Liver (tissue), 8 donors: ENCODE measurements at regions not wholly inside any gene's neighbourhood (a gene's known extent, or its start where the extent isn't known, plus 50 kb on each side); places are given as distances from the start of the nearest gene placed in this dataset.

Experiments
- DNase-seq: peaks from one replicate; pipeline ENCODE4 v3.0.0-alpha.2; 2017; ENCODE audit warnings: low spot score
- H3K27ac ChIP-seq, 2 donors: one replicate each; pipeline ENCODE4 v1.7.0; 2013; ENCODE audit warnings: inconsistent platforms in 2 of 2, low read length in 2 of 2, control low read depth in 1 of 2, low read depth in 1 of 2, mild to moderate bottlenecking in 1 of 2
- H3K27me3 ChIP-seq, 4 donors: one replicate each; pipeline versions ENCODE4 v1.6.1 to v1.7.0; 2013; ENCODE audit warnings: low read length in 3 of 4, inconsistent platforms in 1 of 4, mild to moderate bottlenecking in 1 of 4, moderate library complexity in 1 of 4; ENCODE audit not compliant: control insufficient read depth in 4 of 4, insufficient read depth in 4 of 4
- H3K36me3 ChIP-seq, 4 donors: one replicate each; pipeline versions ENCODE4 v1.6.1 to v1.7.0; 2013; ENCODE audit warnings: low read length in 3 of 4, mild to moderate bottlenecking in 3 of 4, low read depth in 1 of 4, moderate library complexity in 1 of 4; ENCODE audit not compliant: control insufficient read depth in 4 of 4, insufficient read depth in 3 of 4
- H3K4me1 ChIP-seq, 4 donors: one replicate each; pipeline versions ENCODE4 v1.6.1 to v1.7.0; 2013; ENCODE audit warnings: low read length in 3 of 4, mild to moderate bottlenecking in 3 of 4, moderate library complexity in 1 of 4; ENCODE audit not compliant: control insufficient read depth in 4 of 4, insufficient read depth in 4 of 4
- H3K4me3 ChIP-seq, 3 donors: one replicate each; pipeline versions ENCODE4 v1.6.1 to v1.7.0; 2013; ENCODE audit warnings: low read length in 3 of 3, control low read depth in 1 of 3, low read depth in 1 of 3, mild to moderate bottlenecking in 1 of 3
- H3K9ac ChIP-seq, 2 donors: one replicate each; pipeline ENCODE4 v1.7.0; 2013; ENCODE audit warnings: low read length in 2 of 2, mild to moderate bottlenecking in 2 of 2, moderate library complexity in 2 of 2, control low read depth in 1 of 2, low read depth in 1 of 2
- H3K9me3 ChIP-seq, 4 donors: one replicate each; pipeline versions ENCODE4 v1.6.1 to v1.7.0; 2013; ENCODE audit warnings: low read length in 3 of 4; ENCODE audit not compliant: control insufficient read depth in 4 of 4
- EGR1 ChIP-seq, 2 donors: IDR thresholded peaks; 2 replicates each; pipeline ENCODE4 v1.6.1; 2016 to 2018; ENCODE audit warnings: antibody characterized with exemption in 2 of 2, low read depth in 2 of 2
- FOXA1 ChIP-seq: IDR thresholded peaks from 2 replicates; pipeline ENCODE4 v1.6.1; 2016; ENCODE audit warnings: antibody characterized with exemption
- FOXA2 ChIP-seq: IDR thresholded peaks from 2 replicates; pipeline ENCODE4 v1.6.1; 2016; ENCODE audit warnings: antibody characterized with exemption
- GABPA ChIP-seq, 2 donors: IDR thresholded peaks in 1 of 2; conservative IDR thresholded peaks in 1 of 2; 2 replicates each; pipeline ENCODE4 v1.6.1; 2016; ENCODE audit warnings: antibody characterized with exemption in 2 of 2, mild to moderate bottlenecking in 1 of 2, moderate library complexity in 1 of 2
- HNF4A ChIP-seq, 2 donors: conservative IDR thresholded peaks; 2 replicates each; pipeline ENCODE4 v1.6.1; 2016; ENCODE audit warnings: antibody characterized with exemption in 2 of 2, mild to moderate bottlenecking in 2 of 2
- HNF4G ChIP-seq: IDR thresholded peaks from 2 replicates; pipeline ENCODE4 v1.6.1; 2016; ENCODE audit warnings: antibody characterized with exemption
- JUND ChIP-seq, 2 donors: IDR thresholded peaks; 2 replicates each; pipeline ENCODE4 v1.6.1; 2016; ENCODE audit warnings: antibody characterized with exemption in 2 of 2
- NR2F2 ChIP-seq: IDR thresholded peaks from 2 replicates; pipeline ENCODE4 v1.6.1; 2016; ENCODE audit warnings: antibody characterized with exemption
- RAD21 ChIP-seq, 2 donors: IDR thresholded peaks; 2 replicates each; pipeline ENCODE4 v1.6.1; 2016; ENCODE audit warnings: antibody characterized with exemption in 2 of 2, mild to moderate bottlenecking in 2 of 2
- RXRA ChIP-seq, 2 donors: IDR thresholded peaks; 2 replicates each; pipeline ENCODE4 v1.6.1; 2017 to 2018; ENCODE audit warnings: antibody characterized with exemption in 2 of 2, mild to moderate bottlenecking in 1 of 2
- SP1 ChIP-seq: IDR thresholded peaks from 2 replicates; pipeline ENCODE4 v1.6.1; 2018; ENCODE audit warnings: antibody characterized with exemption, mild to moderate bottlenecking
- TAF1 ChIP-seq: conservative IDR thresholded peaks from 2 replicates; pipeline ENCODE4 v1.6.1; 2016; ENCODE audit warnings: antibody characterized with exemption, mild to moderate bottlenecking
- YY1 ChIP-seq: IDR thresholded peaks from 2 replicates; pipeline ENCODE4 v1.6.1; 2016; ENCODE audit warnings: antibody characterized with exemption, mild to moderate bottlenecking
- ZBTB33 ChIP-seq: IDR thresholded peaks from 2 replicates; pipeline ENCODE4 v1.6.1; 2016; ENCODE audit warnings: antibody characterized with exemption
- WGBS: extraction: QIAGEN DNeasy Blood & Tissue Kit; methylation state at CpG from one replicate; pipeline ENCODE4 v1.1.7; 2013; 5-methylcytosine and 5-hydroxymethylcytosine counted together
- TF ChIP-seq, protein P1 (sequence below): IDR thresholded peaks from 2 replicates; pipeline ENCODE4 v1.6.1; 2016; ENCODE audit warnings: antibody characterized with exemption
- TF ChIP-seq, protein P2 (sequence below): fragments of 150-350 bp; IDR thresholded peaks from 2 replicates; pipeline ENCODE4 v1.5.1; 2017; ENCODE audit warnings: improper control_type of control experiment, low read depth, low read length; ENCODE audit not compliant: missing input control
- TF ChIP-seq, protein P3 (sequence below): IDR thresholded peaks from 2 replicates; pipeline ENCODE4 v1.6.1; 2016; ENCODE audit warnings: antibody characterized with exemption, mild to moderate bottlenecking
- donor health status: healthy.
- donor health status: healthy.
- donor health status: healthy.
- donor health status: healthy.
- donor health status: healthy.

DNA sequence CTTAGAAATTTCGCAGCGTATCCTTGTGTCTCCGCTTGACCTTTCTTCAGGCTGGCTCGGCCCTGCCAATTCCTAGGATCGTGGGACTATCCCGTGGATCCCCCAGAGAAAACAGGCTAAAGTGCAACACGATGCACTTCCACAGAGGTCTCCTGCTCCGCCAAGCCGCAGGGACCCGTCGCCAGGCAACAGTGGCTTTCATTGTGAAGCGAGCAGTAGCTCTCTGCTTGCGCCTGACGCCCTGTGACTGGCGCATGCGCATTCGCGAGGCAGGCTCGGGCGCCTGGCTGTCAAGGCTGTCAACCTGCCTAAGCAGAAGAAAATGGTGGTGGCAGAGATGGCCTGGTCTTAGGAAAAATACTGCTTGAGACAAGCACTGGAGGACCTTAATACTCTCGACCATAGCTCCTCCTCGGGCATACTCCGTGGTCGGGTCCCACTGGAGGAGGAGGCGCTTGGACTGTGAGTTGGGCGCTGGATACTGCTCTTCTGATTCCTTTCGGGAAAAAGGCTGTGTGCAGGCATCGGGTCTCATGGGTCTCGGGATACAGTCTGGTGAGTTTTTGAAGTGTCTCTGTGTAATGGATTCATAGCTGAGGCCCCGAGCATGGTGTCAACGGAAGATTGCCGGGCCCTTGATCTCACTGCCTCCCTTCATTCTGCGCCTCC, 2336.1 kb downstream of the TP53TG3F start (continued):
- TF ChIP-seq GABPA (IDR thresholded peaks at IDR 0.05 in 1 of 2, conservative IDR thresholded peaks at IDR 0.05 in 1 of 2): no peak

GRCh38 chr16:35797811-35798210, 2338.4 kb downstream of the TP53TG3F start:
- Histone ChIP-seq H3K9me3 (peaks cover 0 to 17% (median 7%) of the 10 kb centered on the region in 4 donors), H3K4me3 (no peak overlapping the region), H3K36me3 (no peaks in the 10 kb centered on the region), H3K27ac (no peak overlapping the region), H3K4me1 (no peaks in the 10 kb centered on the region), H3K27me3 (no peaks in the 10 kb centered on the region), H3K9ac (no peak overlapping the region)
- 44% methylated on average over 3 of the region's 3 CpGs for WGBS
- TF ChIP-seq FOXA2: no peak
- no peak for TF ChIP-seq EGR1 (IDR thresholded peaks at IDR 0.05; ENCODE audit: low read depth in 2 of 2)
- no peak for TF ChIP-seq YY1
- no peak for TF ChIP-seq RAD21 (IDR thresholded peaks at IDR 0.05)
- TF ChIP-seq, protein P1, sequence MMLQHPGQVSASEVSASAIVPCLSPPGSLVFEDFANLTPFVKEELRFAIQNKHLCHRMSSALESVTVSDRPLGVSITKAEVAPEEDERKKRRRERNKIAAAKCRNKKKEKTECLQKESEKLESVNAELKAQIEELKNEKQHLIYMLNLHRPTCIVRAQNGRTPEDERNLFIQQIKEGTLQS: no peak
- TF ChIP-seq, protein P2, sequence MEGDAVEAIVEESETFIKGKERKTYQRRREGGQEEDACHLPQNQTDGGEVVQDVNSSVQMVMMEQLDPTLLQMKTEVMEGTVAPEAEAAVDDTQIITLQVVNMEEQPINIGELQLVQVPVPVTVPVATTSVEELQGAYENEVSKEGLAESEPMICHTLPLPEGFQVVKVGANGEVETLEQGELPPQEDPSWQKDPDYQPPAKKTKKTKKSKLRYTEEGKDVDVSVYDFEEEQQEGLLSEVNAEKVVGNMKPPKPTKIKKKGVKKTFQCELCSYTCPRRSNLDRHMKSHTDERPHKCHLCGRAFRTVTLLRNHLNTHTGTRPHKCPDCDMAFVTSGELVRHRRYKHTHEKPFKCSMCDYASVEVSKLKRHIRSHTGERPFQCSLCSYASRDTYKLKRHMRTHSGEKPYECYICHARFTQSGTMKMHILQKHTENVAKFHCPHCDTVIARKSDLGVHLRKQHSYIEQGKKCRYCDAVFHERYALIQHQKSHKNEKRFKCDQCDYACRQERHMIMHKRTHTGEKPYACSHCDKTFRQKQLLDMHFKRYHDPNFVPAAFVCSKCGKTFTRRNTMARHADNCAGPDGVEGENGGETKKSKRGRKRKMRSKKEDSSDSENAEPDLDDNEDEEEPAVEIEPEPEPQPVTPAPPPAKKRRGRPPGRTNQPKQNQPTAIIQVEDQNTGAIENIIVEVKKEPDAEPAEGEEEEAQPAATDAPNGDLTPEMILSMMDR: no peak
- TF ChIP-seq SP1: no peak
- no peak for TF ChIP-seq FOXA1
- no peak for TF ChIP-seq TAF1
- TF ChIP-seq GABPA (IDR thresholded peaks at IDR 0.05 in 1 of 2, conservative IDR thresholded peaks at IDR 0.05 in 1 of 2): no peak
- no peak for TF ChIP-seq JUND (IDR thresholded peaks at IDR 0.05)
- TF ChIP-seq, protein P3, sequence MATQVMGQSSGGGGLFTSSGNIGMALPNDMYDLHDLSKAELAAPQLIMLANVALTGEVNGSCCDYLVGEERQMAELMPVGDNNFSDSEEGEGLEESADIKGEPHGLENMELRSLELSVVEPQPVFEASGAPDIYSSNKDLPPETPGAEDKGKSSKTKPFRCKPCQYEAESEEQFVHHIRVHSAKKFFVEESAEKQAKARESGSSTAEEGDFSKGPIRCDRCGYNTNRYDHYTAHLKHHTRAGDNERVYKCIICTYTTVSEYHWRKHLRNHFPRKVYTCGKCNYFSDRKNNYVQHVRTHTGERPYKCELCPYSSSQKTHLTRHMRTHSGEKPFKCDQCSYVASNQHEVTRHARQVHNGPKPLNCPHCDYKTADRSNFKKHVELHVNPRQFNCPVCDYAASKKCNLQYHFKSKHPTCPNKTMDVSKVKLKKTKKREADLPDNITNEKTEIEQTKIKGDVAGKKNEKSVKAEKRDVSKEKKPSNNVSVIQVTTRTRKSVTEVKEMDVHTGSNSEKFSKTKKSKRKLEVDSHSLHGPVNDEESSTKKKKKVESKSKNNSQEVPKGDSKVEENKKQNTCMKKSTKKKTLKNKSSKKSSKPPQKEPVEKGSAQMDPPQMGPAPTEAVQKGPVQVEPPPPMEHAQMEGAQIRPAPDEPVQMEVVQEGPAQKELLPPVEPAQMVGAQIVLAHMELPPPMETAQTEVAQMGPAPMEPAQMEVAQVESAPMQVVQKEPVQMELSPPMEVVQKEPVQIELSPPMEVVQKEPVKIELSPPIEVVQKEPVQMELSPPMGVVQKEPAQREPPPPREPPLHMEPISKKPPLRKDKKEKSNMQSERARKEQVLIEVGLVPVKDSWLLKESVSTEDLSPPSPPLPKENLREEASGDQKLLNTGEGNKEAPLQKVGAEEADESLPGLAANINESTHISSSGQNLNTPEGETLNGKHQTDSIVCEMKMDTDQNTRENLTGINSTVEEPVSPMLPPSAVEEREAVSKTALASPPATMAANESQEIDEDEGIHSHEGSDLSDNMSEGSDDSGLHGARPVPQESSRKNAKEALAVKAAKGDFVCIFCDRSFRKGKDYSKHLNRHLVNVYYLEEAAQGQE: no peak
- TF ChIP-seq HNF4A (conservative IDR thresholded peaks at IDR 0.05): no peak
- DNase-seq: no peak

DNA sequence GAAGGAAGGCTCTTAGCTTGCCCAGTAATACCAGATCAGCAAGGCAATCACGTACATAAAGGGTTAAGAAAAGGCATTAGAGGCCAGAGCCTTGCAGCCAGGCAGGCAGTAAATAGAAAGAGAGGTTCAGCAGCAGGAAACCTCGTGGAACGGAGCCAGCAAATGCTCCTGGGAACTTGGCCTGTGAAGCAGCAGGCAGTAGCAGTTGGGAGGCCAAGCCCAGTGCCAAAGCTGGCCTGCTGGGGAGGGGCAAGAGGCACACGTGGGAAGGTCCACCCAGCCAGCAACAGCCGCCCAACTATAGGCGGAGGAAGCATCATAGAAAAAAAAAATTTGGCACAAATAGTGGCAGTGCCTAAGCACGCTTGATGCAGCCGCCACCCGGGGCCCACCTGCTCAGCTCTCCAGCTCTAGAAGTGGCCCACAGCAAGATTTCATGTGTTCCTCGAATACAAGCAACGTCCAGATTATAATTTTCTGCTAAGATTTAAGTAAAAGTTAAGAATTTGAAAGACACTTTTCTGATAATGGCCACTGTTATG, 2339.5 kb downstream of the TP53TG3F start:
- Histone ChIP-seq H3K4me3 (no peak overlapping the region), H3K36me3 (no peaks in the 10 kb centered on the region), H3K27ac (no peak overlapping the region), H3K9ac (no peak overlapping the region), H3K4me1 (no peaks in the 10 kb centered on the region), H3K27me3 (no peaks in the 10 kb centered on the region), H3K9me3 (peaks cover 0 to 13% (median 6%) of the 10 kb centered on the region in 4 donors)
- WGBS: 58% methylated on average over 11 of the region's 11 CpGs
- DNase-seq: no peak
- no peak for TF ChIP-seq EGR1 (IDR thresholded peaks at IDR 0.05; ENCODE audit: low read depth in 2 of 2)
- TF ChIP-seq YY1: no peak
- no peak for TF ChIP-seq HNF4A (conservative IDR thresholded peaks at IDR 0.05)
- TF ChIP-seq, protein P1: no peak
- no peak for TF ChIP-seq FOXA2
- TF ChIP-seq JUND (IDR thresholded peaks at IDR 0.05): no peak
- TF ChIP-seq GABPA (IDR thresholded peaks at IDR 0.05 in 1 of 2, conservative IDR thresholded peaks at IDR 0.05 in 1 of 2): no peak
- TF ChIP-seq HNF4G: no peak
- no peak for TF ChIP-seq NR2F2
- TF ChIP-seq ZBTB33: no peak
- TF ChIP-seq, protein P3: no peak
- TF ChIP-seq RXRA (IDR thresholded peaks at IDR 0.05): no peak
- no peak for TF ChIP-seq TAF1
- no peak for TF ChIP-seq FOXA1
